Left lung (tissue), 4 donors: ENCODE measurements at regions not wholly inside any gene's neighbourhood (a gene's known extent, or its start where the extent isn't known, plus 50 kb on each side); places are given as distances from the start of the nearest gene placed in this dataset.

Experiments used
- ATAC-seq: fragments of 200-7000 bp; cut with Tn5 transposase; one replicate; pipeline ENCODE4 v1.9.1; 2020; ENCODE audit warnings: moderate library complexity
- DNase-seq, 4 donors: peaks; one replicate each; pipeline ENCODE4 v3.0.0-alpha.2; 2013 to 2020
- H3K27ac ChIP-seq, 2 donors: fragments of 200-600 bp; sonication (generic) in 1 of 2; one replicate each; pipeline versions ENCODE4 v1.5.0 to v1.8.0; 2020 to 2021
- H3K27me3 ChIP-seq, 2 donors: fragments of 200-600 bp; sonication (generic) in 1 of 2; one replicate each; pipeline versions ENCODE4 v1.5.0 to v1.8.0; 2020 to 2021
- H3K36me3 ChIP-seq, 2 donors: fragments of 200-600 bp; sonication (generic) in 1 of 2; one replicate each; pipeline versions ENCODE4 v1.5.0 to v1.8.0; 2020 to 2021
- H3K4me1 ChIP-seq, 2 donors: fragments of 200-600 bp; one replicate each; pipeline ENCODE4 v1.8.0; 2021
- H3K4me3 ChIP-seq, 2 donors: fragments of 200-600 bp; sonication (generic) in 1 of 2; one replicate each; pipeline versions ENCODE4 v1.5.0 to v1.8.0; 2020 to 2021; ENCODE audit warnings: mild to moderate bottlenecking in 1 of 2
- H3K9me3 ChIP-seq, 2 donors: fragments of 200-600 bp; sonication (generic) in 1 of 2; one replicate each; pipeline versions ENCODE4 v1.5.0 to v1.8.0; 2020 to 2021
- intact Hi-C, 2 donors: fragments of 100-400 bp; cut with DNase I; formaldehyde crosslinking; loops; one replicate each; pipeline versions ENCODE4 v1.11.2 to v1.14.2; 2022
- TF ChIP-seq, protein P1 (sequence below), 2 donors: fragments of 200-600 bp; sonication (generic) in 1 of 2; IDR thresholded peaks; one replicate each; pipeline versions ENCODE4 v1.5.0 to v1.8.0; 2021; ENCODE audit warnings: antibody characterized with exemption in 2 of 2
- donor health status: DM: no; HTN: yes; CAD: no.
- donor health status: DM: no; HTN: no; CAD: no.

DNA sequence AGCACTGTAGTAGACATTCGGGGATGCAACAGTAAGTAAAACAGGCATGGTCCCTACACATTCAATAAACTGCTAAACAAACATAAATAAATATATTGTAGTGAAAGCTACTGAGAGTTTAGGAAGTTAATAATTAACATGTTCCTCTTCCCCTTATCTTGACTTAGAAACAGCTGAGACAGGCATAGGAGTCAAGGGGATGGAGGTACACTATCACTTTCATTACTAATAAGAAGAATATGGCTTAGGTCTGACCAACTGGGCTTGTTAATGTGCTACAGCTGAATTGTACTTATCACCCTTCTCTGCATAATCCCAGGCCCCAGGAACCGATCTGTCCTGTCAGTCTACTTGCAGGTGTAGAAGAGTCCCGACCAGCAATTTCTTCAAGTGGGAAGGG is 116.3 kb upstream of the DAZL start:
- Histone ChIP-seq H3K4me3 (no peak overlapping the region), H3K27me3 (no peaks in the 10 kb centered on the region), H3K9me3 (peaks cover 0 to 8% of the 10 kb centered on the region in 2 donors), H3K4me1 (no peaks in the 10 kb centered on the region), H3K36me3 (no peaks in the 10 kb centered on the region), H3K27ac (no peak overlapping the region)
- TF ChIP-seq, protein P1, sequence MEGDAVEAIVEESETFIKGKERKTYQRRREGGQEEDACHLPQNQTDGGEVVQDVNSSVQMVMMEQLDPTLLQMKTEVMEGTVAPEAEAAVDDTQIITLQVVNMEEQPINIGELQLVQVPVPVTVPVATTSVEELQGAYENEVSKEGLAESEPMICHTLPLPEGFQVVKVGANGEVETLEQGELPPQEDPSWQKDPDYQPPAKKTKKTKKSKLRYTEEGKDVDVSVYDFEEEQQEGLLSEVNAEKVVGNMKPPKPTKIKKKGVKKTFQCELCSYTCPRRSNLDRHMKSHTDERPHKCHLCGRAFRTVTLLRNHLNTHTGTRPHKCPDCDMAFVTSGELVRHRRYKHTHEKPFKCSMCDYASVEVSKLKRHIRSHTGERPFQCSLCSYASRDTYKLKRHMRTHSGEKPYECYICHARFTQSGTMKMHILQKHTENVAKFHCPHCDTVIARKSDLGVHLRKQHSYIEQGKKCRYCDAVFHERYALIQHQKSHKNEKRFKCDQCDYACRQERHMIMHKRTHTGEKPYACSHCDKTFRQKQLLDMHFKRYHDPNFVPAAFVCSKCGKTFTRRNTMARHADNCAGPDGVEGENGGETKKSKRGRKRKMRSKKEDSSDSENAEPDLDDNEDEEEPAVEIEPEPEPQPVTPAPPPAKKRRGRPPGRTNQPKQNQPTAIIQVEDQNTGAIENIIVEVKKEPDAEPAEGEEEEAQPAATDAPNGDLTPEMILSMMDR (IDR thresholded peaks at IDR 0.05), result no peak
- ATAC-seq, result no peak
- intact Hi-C loops, result no loop called here
- DNase-seq, result no peak

- Histone ChIP-seq H3K4me1 (no peaks in the 10 kb centered on the region), H3K4me3 (no peak overlapping the region), H3K27ac (no peak overlapping the region), H3K36me3 (no peaks in the 10 kb centered on the region), H3K27me3 (no peaks in the 10 kb centered on the region), H3K9me3 (peaks cover 0 to 11% of the 10 kb centered on the region in 2 donors)
- TF ChIP-seq, protein P1 (IDR thresholded peaks at IDR 0.05), result no peak
- no peak for DNase-seq
- intact Hi-C loops, result no loop called here
- ATAC-seq, result no peak
These were observed 118.8 kb upstream of the DAZL start for GRCh38 chr3:16723978-16724377.

- Histone ChIP-seq H3K9me3 (peaks cover 0 to 11% of the 10 kb centered on the region in 2 donors), H3K27me3 (no peaks in the 10 kb centered on the region), H3K4me3 (no peak overlapping the region), H3K4me1 (no peaks in the 10 kb centered on the region), H3K36me3 (no peaks in the 10 kb centered on the region), H3K27ac (no peak overlapping the region)
- intact Hi-C loops, result no loop called here
- TF ChIP-seq, protein P1 (IDR thresholded peaks at IDR 0.05), result no peak
- ATAC-seq, result no peak
- DNase-seq, result no peak
These were observed 119.3 kb upstream of the DAZL start for GRCh38 chr3:16724487-16724886.

GRCh38 chr3:16725972-16726371 is 120.7 kb upstream of the DAZL start:
- TF ChIP-seq, protein P1 (IDR thresholded peaks at IDR 0.05), result no peak
- Histone ChIP-seq H3K9me3 (peaks cover 0 to 12% of the 10 kb centered on the region in 2 donors), H3K27ac (no peak overlapping the region), H3K36me3 (no peaks in the 10 kb centered on the region), H3K4me1 (no peaks in the 10 kb centered on the region), H3K4me3 (no peak overlapping the region), H3K27me3 (no peaks in the 10 kb centered on the region)
- intact Hi-C loops, result no loop called here
- ATAC-seq (no peak), DNase-seq (no peak)

DNA sequence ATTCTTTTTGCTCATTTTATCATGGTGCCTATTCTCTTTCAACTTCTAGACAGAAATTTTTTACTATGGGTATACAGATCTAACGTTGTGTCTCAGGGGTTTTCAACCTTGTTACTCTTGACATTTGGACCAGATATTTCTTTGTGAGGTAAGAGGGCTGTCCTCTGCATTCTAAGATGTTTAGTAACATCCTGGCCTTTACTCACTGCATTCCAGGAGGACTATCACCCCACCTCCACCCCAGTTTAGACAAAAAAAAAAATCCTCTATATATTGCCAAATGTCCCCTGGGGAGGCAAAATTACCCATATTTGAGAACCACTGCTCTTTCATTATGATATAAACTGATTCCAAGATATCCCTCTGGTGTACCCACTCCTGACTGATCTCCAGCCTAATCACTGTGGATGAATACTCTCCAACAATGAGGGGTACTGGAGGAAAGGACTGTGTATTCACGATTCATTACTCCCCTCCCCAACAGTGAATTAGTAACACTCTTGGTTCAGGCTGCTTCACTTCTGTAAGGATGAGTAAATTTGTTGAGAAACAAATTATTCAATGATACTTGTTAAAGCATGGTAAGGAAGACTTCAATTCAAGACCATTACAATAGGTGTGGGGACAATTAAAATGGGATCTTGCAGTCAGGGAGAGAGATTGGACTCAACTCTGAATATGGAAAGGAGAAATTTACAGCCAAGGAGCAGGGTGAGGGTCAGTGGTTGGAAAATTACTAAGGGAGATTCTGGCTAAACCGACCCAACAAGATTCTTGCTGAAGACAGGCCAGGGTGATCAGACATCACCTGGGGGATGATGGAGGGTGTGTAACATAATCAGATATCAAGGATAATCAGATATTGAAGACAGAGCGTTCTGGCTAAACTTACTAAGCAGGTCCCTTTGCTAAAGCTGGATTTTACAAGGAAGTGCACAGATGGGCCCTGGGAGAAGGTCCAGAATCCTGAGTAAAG is 123.8 kb upstream of the DAZL start:
- Histone ChIP-seq H3K4me3 (no peak overlapping the region), H3K27me3 (no peaks in the 10 kb centered on the region), H3K4me1 (no peaks in the 10 kb centered on the region), H3K9me3 (peaks cover 0 to 34% of the 10 kb centered on the region in 2 donors), H3K36me3 (no peaks in the 10 kb centered on the region), H3K27ac (no peak overlapping the region)
- DNase-seq (no peak), ATAC-seq (no peak)
- TF ChIP-seq, protein P1 (IDR thresholded peaks at IDR 0.05), result no peak
- intact Hi-C loops, result no loop called here
